ENCODE measurements at regions not wholly inside any gene's neighbourhood (a gene's known extent, or its start where the extent isn't known, plus 50 kb on each side); places are given as distances from the start of the nearest gene placed in this dataset.
"Not testable (repeated sequence)": the region's sequence is repeated elsewhere in the genome, so short reads cannot be mapped to it uniquely, and the experiment has no call there.

GRCh38 chr21:6139331-6139730 is 4382.1 kb upstream of the TPTE start:
- TF ChIP-seq, protein P1, sequence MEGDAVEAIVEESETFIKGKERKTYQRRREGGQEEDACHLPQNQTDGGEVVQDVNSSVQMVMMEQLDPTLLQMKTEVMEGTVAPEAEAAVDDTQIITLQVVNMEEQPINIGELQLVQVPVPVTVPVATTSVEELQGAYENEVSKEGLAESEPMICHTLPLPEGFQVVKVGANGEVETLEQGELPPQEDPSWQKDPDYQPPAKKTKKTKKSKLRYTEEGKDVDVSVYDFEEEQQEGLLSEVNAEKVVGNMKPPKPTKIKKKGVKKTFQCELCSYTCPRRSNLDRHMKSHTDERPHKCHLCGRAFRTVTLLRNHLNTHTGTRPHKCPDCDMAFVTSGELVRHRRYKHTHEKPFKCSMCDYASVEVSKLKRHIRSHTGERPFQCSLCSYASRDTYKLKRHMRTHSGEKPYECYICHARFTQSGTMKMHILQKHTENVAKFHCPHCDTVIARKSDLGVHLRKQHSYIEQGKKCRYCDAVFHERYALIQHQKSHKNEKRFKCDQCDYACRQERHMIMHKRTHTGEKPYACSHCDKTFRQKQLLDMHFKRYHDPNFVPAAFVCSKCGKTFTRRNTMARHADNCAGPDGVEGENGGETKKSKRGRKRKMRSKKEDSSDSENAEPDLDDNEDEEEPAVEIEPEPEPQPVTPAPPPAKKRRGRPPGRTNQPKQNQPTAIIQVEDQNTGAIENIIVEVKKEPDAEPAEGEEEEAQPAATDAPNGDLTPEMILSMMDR (IDR thresholded peaks at IDR 0.05): not testable (repeated sequence)
- not testable (repeated sequence) for TF ChIP-seq POLR2A (IDR thresholded peaks at IDR 0.05)
